Fibroblast of lung (primary cell): ENCODE measurements at regions not wholly inside any gene's neighbourhood (a gene's known extent, or its start where the extent isn't known, plus 50 kb on each side); places are given as distances from the start of the nearest gene placed in this dataset.

Experiments
- DNase-seq, 2 donors: peaks; one replicate each; pipeline versions ENCODE4 v3.0.0 to v3.0.0-alpha.2; 2010; ENCODE audit warnings: low read depth in 2 of 2
- H2AFZ ChIP-seq: 2 replicates; pipeline ENCODE4 v1.5.1; 2012; ENCODE audit warnings: low read length, control low read depth, inconsistent platforms
- H3K27ac ChIP-seq: 2 replicates; pipeline ENCODE4 v1.5.1; 2011; ENCODE audit warnings: low read length, control low read depth; ENCODE audit not compliant: insufficient read depth
- H3K27me3 ChIP-seq: 2 replicates; pipeline ENCODE4 v1.5.1; 2011; ENCODE audit warnings: mild to moderate bottlenecking, low read length; ENCODE audit not compliant: control insufficient read depth, insufficient read depth
- H3K36me3 ChIP-seq: 2 replicates; pipeline ENCODE4 v1.5.1; 2011; ENCODE audit warnings: low read length; ENCODE audit not compliant: control insufficient read depth, insufficient read depth
- H3K4me1 ChIP-seq: 2 replicates; pipeline ENCODE4 v1.5.1; 2011; ENCODE audit warnings: low read length; ENCODE audit not compliant: control insufficient read depth, insufficient read depth; ENCODE audit errors: extremely low read depth
- H3K4me2 ChIP-seq: 2 replicates; pipeline ENCODE4 v1.5.1; 2011; ENCODE audit warnings: low read length, control low read depth; ENCODE audit not compliant: insufficient read depth; ENCODE audit errors: extremely low read depth
- H3K4me3 ChIP-seq, 4 experiments: fragments of 200-600 bp in 1 of 4; sonication (generic) in 1 of 4; replicated peaks in 1 of 4; 2 replicates each; pipeline ENCODE4 v1.5.1; 2011 to 2016; ENCODE audit warnings: low read length in 4 of 4, low read depth in 3 of 4, mild to moderate bottlenecking in 3 of 4, control low read depth in 2 of 4, inconsistent platforms in 1 of 4, mixed read lengths in 1 of 4; ENCODE audit not compliant: insufficient read depth in 1 of 4; ENCODE audit errors: control extremely low read depth in 1 of 4
- H3K79me2 ChIP-seq: 2 replicates; pipeline ENCODE4 v1.5.1; 2012; ENCODE audit warnings: mild to moderate bottlenecking, low read length, inconsistent platforms; ENCODE audit not compliant: control insufficient read depth, insufficient read depth
- H3K9ac ChIP-seq: 2 replicates; pipeline ENCODE4 v1.5.1; 2011; ENCODE audit warnings: mild to moderate bottlenecking, low read length, control low read depth; ENCODE audit not compliant: insufficient read depth
- H3K9me3 ChIP-seq: 2 replicates; pipeline ENCODE4 v1.5.1; 2012; ENCODE audit warnings: low read depth, low read length; ENCODE audit not compliant: control insufficient read depth, insufficient read depth
- H4K20me1 ChIP-seq: 2 replicates; pipeline ENCODE4 v1.5.1; 2011; ENCODE audit warnings: low read length; ENCODE audit not compliant: control insufficient read depth, insufficient read depth; ENCODE audit errors: extremely low read depth
- EZH2 ChIP-seq: IDR thresholded peaks from 2 replicates; pipeline ENCODE4 v1.5.1; 2012; ENCODE audit warnings: low read length, control low read depth, mild to moderate bottlenecking; ENCODE audit errors: missing control alignments
- TF ChIP-seq, protein P1 (sequence below), 2 donors: IDR thresholded peaks in 1 of 2; conservative IDR thresholded peaks in 1 of 2; 1 replicate in 1 of 2; 2 replicates in 1 of 2; pipeline ENCODE4 v1.5.1; 2011 to 2012; ENCODE audit warnings: low read length in 2 of 2, control low read depth in 1 of 2, inconsistent platforms in 1 of 2, low read depth in 1 of 2, mild to moderate bottlenecking in 1 of 2

GRCh38 chr9:80836013-80836412 is 853.3 kb downstream of the TLE1 start:
- no peaks in the 10 kb centered on the region for H3K9me3 ChIP-seq
- DNase-seq: no peak
- H2AFZ ChIP-seq: no peak overlapping the region
- no peaks in the 10 kb centered on the region for H3K79me2 ChIP-seq
- no peaks in the 10 kb centered on the region for H3K27me3 ChIP-seq
- no peak overlapping the region for H3K9ac ChIP-seq
- no peaks in the 10 kb centered on the region for H4K20me1 ChIP-seq
- no peaks in the 10 kb centered on the region for H3K4me1 ChIP-seq
- TF ChIP-seq EZH2: no peak
- TF ChIP-seq, protein P1, sequence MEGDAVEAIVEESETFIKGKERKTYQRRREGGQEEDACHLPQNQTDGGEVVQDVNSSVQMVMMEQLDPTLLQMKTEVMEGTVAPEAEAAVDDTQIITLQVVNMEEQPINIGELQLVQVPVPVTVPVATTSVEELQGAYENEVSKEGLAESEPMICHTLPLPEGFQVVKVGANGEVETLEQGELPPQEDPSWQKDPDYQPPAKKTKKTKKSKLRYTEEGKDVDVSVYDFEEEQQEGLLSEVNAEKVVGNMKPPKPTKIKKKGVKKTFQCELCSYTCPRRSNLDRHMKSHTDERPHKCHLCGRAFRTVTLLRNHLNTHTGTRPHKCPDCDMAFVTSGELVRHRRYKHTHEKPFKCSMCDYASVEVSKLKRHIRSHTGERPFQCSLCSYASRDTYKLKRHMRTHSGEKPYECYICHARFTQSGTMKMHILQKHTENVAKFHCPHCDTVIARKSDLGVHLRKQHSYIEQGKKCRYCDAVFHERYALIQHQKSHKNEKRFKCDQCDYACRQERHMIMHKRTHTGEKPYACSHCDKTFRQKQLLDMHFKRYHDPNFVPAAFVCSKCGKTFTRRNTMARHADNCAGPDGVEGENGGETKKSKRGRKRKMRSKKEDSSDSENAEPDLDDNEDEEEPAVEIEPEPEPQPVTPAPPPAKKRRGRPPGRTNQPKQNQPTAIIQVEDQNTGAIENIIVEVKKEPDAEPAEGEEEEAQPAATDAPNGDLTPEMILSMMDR (conservative IDR thresholded peaks at IDR 0.05 in 1 of 2, IDR thresholded peaks at IDR 0.05 in 1 of 2; ENCODE audit: low read depth in 1 of 2, low read length in 2 of 2): no peak
- H3K36me3 ChIP-seq: no peaks in the 10 kb centered on the region
- no peak overlapping the region for H3K4me2 ChIP-seq
- no peak overlapping the region for H3K27ac ChIP-seq
- no peak overlapping the region for H3K4me3 ChIP-seq

- no peaks in the 10 kb centered on the region for H4K20me1 ChIP-seq
Measured at GRCh38 chr9:80831751-80832150, 857.6 kb downstream of the TLE1 start.

DNA sequence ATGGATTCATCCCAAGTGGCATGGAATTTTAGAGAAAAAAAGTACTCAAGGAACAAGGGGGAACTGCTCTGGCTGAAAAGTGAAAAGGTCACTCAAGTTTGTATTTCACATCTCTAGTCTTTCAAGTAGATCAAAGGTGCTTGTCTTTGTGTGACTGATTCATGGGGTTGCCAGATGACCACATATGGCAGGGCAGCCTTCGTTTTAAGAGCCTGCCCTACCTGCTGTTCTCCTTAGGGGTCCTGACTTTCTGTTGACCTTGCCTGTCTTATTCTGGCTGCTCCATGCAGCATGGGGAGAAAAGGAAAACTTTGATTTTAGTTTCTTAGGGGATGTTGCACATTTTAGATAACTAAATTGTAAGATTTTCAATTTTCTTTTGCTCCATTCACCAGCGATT is 877.7 kb downstream of the TLE1 start:
- no peaks in the 10 kb centered on the region for H3K36me3 ChIP-seq
- H3K4me3 ChIP-seq: no peak overlapping the region
- no peaks in the 10 kb centered on the region for H3K4me1 ChIP-seq
- no peaks in the 10 kb centered on the region for H3K79me2 ChIP-seq
- no peak overlapping the region for H3K27ac ChIP-seq
- no peaks in the 10 kb centered on the region for H3K9me3 ChIP-seq
- H4K20me1 ChIP-seq: no peaks in the 10 kb centered on the region
- TF ChIP-seq, protein P1 (conservative IDR thresholded peaks at IDR 0.05 in 1 of 2, IDR thresholded peaks at IDR 0.05 in 1 of 2; ENCODE audit: low read depth in 1 of 2, low read length in 2 of 2): no peak
- TF ChIP-seq EZH2: no peak
- H3K27me3 ChIP-seq: no peaks in the 10 kb centered on the region
- no peak for DNase-seq
- H2AFZ ChIP-seq: no peak overlapping the region
- H3K9ac ChIP-seq: no peak overlapping the region
- H3K4me2 ChIP-seq: no peak overlapping the region

More at GRCh38 chr9:80831751-80832150, 857.6 kb downstream of the TLE1 start:
- H3K27me3 ChIP-seq: no peaks in the 10 kb centered on the region
- H3K36me3 ChIP-seq: no peaks in the 10 kb centered on the region
- H2AFZ ChIP-seq: no peak overlapping the region
- TF ChIP-seq, protein P1 (conservative IDR thresholded peaks at IDR 0.05 in 1 of 2, IDR thresholded peaks at IDR 0.05 in 1 of 2; ENCODE audit: low read depth in 1 of 2, low read length in 2 of 2): no peak
- TF ChIP-seq EZH2: no peak
- no peak overlapping the region for H3K27ac ChIP-seq
- H3K4me2 ChIP-seq: no peak overlapping the region
- H3K79me2 ChIP-seq: no peaks in the 10 kb centered on the region
- no peaks in the 10 kb centered on the region for H3K9me3 ChIP-seq
- no peak overlapping the region for H3K9ac ChIP-seq
- no peak overlapping the region for H3K4me3 ChIP-seq
- no peak for DNase-seq
- no peaks in the 10 kb centered on the region for H3K4me1 ChIP-seq
